GM12875 (cell line): ENCODE measurements at regions not wholly inside any gene's neighbourhood (a gene's known extent, or its start where the extent isn't known, plus 50 kb on each side); places are given as distances from the start of the nearest gene placed in this dataset.
"Not testable (repeated sequence)": the region's sequence is repeated elsewhere in the genome, so short reads cannot be mapped to it uniquely, and the experiment has no call there.

Experiments
- H3K4me3 ChIP-seq: one replicate; pipeline ENCODE4 v1.5.1; 2011; ENCODE audit warnings: low read depth, low read length, control low read depth
- CTCF ChIP-seq: IDR thresholded peaks from 2 replicates; pipeline ENCODE4 v1.5.1; 2011; ENCODE audit warnings: low read depth, mild to moderate bottlenecking, control low read depth, inconsistent platforms, low read length, moderate library complexity, borderline replicate concordance; ENCODE audit not compliant: insufficient read depth

DNA sequence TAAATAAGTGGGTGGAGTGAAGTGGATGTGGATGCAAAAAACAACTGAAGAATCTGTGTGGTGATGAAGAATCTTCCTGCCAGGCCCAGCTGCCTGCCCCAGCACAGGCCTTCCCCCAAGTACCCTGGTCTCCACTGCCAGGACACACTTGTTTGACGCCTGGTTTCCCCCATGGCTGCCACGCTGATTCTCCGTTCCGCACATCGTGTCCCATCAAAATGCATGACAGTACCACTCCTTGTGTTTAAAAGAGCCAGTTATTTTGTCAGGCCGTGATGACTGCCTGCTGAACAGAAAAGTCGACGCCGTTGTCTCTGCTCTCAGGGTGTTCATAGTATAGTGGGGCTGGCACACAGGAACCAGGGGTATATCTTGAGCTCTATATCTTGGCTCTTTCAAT lies 50.3 kb upstream of the KYNU start:
- H3K4me3 ChIP-seq, result no peak overlapping the region
- TF ChIP-seq CTCF, result no peak

- no peak overlapping the region for H3K4me3 ChIP-seq
- TF ChIP-seq CTCF, result no peak
Observed at GRCh38 chr2:142825861-142826260, 51.6 kb upstream of the KYNU start.

DNA sequence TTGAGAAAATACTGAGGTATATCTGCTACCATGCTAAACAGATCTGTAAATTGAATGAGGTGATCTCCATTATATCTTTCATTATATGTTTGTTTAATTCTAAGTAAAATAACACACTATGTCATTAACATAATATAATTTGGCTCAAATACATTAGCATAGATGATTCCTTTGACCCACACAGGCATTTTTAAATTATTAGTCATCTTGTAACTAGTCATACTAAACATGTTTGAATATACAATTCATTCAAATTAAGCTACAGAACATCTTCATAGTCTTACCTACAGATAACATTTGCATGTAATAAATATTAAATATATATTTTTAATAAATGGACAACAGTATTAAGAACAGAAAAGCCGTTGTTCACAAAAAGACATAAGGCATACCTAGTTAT lies 52.7 kb upstream of the KYNU start:
- no peak for TF ChIP-seq CTCF

DNA sequence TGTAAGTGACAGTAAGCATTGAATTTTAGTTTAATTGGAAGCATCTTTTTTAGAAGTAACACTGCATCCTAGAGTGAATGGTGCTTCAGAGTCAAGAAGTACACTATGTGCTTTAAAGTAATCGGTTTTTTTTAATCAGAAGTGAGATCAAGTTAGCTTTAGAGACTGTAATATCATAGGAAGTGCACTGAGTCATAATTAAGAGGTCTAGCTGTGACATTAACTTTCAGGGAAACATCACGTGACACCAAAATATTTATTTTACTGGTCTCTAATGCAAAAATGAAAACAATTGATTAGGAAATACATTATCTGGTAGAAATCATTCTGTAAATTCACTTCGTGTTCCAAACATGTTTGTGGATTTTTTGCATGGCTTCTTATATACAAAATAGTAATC lies 55.3 kb upstream of the KYNU start:
- H3K4me3 ChIP-seq, result no peak overlapping the region
- TF ChIP-seq CTCF, result no peak

More for the DNA sequence above, 52.7 kb upstream of the KYNU start:
- H3K4me3 ChIP-seq, result no peak overlapping the region

DNA sequence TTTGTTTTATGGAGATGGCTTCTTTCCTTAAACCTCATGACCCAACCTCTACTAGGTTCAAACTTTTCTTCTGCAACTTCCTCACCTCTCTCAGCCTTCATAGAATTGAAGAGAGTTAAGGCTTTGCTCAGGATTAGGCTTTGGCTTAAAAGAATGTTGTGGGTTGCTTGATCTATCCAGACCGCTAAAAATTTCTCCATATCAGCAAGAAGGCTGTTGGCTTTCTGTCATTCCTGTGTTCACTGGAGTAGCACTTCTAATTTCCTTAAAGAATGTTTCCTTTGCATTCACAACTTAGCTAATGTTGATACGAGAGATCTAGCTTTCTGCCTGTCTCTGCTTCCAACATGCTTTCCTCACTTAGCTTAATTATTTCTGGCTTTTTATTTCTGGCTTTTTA lies 58.1 kb upstream of the KYNU start:
- TF ChIP-seq CTCF, result no peak
- H3K4me3 ChIP-seq, result no peak overlapping the region

DNA sequence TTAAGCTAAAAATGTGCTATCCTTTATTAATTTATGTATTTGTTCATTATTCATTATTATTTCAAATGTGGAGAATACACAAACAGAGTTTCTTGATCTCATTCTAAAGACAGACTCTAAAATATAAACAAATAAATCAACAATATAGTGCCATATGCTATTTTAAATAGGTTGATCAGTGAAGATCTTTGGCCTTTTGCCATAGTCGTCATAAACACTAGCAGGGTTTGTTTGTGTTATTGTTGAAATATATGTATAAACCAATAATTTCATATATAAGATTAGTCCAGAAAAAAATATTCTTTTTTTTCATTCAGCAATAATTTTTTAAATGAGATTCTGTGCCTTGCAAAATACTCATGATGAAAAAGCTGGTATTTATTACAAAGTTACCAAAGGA lies 62.1 kb upstream of the KYNU start:
- TF ChIP-seq CTCF, result no peak
- no peak overlapping the region for H3K4me3 ChIP-seq

DNA sequence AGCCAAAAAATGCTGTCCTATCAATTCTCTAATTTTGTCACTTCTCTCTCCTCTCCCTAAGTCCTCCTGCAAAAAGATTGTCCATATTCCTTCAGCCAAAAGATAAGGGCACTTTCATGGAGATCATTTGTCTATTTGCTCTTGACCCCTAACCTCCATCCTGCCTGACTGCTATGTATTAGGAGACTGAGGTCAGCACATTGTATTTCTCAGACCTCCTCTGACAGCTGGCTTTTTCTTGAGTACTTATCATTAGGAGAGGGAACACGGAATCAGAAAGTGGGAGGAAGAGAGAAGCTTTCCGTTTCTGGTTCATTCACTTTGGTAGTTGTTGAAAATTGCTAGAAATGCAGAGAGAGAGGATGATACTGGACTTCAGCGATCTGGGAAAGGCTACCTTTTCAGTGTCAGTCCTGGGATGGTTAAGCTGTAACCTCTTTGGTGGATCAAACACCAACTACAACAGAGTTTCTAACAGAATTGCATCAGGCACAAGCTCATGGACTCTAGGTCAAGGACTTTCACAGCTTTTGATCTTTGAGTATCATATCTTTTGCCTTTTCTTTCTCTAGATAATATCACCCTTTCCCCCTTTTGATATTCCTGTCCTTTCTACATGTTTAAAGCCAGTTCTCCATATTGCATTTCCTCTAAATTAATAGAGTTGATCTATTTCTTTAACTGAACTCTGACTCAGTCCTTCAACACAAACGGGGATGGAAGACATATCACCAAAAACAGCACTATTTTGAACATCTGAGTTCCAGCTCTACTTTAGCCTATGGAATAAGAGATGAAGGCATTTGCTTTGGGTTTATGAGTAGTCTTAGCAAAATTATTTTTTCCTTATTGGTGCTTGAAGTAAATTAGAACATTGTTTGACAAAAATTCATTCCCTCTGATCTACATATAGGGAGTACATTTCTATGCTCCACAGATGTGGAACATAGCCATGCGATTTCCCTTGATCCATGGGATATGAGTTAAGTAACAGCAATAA lies 63.3 kb upstream of the KYNU start:
- no peak overlapping the region for H3K4me3 ChIP-seq
- TF ChIP-seq CTCF, result no peak

- H3K4me3 ChIP-seq, result not testable (repeated sequence)
Observed at GRCh38 chr2:142811644-142812043, 65.8 kb upstream of the KYNU start.
